ENCODE measurements at regions not wholly inside any gene's neighbourhood (a gene's known extent, or its start where the extent isn't known, plus 50 kb on each side); places are given as distances from the start of the nearest gene placed in this dataset.

DNA sequence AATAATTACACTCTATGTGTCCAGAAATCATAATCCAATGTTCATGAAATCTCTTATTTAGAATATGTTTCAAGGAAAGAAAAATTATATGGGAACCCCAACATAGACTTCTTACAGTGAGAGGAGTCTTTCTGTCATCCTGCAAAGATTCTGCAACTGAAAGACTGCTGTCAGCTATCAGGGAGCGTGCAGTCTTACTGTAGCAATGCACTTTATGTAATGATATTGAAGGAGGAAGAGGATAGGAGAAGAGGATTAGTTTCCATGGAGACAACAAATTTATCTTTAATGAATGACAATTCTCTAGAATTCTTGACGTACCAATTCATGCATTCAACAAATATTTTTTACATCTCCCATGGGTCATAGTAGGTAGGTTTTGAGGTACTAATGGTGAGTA is 61.3 kb upstream of the MYT1L start:
- no peak for DNase-seq

DNA sequence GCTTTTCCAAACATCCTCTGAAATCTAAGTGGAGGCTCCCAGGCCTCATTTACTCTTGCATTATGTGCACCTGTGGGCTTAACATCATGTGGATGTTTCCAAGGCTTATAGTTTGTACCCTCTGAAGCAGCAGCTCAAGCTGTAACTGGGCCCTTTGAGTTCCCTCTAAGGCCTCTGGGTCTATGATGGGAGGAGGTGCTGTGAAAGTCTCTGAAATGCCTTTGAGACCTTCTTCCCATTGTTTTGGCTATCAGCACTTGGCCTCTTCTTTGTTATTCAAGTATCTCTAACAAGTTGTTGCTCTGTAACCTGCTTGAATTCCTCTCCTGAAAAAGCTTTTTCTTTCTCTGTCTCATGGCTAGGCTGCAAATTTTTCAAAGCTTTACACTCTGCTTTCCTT is 58.1 kb upstream of the MYT1L start:
- DNase-seq, result no peak

Data from activated naive CD4-positive, alpha-beta T cell treated with Interleukin-2 at 50 U/mL for 16 hours (primary cell).